ENCODE measurements at regions not wholly inside any gene's neighbourhood (a gene's known extent, or its start where the extent isn't known, plus 50 kb on each side); places are given as distances from the start of the nearest gene placed in this dataset.
"Not testable (repeated sequence)": the region's sequence is repeated elsewhere in the genome, so short reads cannot be mapped to it uniquely, and the experiment has no call there.

DNA sequence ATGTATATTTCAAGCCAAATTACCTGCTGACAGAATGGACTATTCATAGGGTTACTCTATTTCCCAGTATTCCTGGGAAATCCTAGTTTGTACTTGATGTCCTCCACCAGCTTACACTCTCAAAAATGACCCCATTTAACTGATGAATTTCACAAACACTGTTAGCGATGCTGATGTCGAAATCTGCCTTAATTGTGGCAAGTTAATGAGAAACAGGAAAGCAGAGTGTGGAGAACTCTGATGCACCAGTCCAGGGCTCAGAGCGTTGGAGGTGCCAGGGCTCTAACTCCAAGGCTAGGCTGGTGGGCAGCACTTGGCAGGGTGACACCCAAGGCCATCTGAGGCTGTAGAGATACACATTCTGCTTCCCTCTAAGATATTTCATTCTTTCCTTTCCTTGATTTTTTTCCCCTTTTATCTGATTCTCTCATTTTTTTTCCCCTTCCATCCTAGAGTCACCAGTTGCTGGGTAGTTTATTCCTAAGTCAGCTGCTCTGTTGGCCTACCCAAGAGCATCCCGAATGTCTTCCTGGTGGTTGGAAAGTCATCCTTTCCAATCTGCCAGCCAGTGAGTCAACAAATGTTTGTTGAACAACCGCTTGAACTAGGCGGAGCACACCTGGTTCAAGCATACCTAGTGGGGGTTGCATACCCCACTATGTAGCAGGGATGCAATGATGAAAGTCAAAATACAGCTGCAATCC, 525.0 kb upstream of the NRP1 start:
- DNase-seq (ENCODE audit: low read depth), result no peak
- TF ChIP-seq, protein P1, sequence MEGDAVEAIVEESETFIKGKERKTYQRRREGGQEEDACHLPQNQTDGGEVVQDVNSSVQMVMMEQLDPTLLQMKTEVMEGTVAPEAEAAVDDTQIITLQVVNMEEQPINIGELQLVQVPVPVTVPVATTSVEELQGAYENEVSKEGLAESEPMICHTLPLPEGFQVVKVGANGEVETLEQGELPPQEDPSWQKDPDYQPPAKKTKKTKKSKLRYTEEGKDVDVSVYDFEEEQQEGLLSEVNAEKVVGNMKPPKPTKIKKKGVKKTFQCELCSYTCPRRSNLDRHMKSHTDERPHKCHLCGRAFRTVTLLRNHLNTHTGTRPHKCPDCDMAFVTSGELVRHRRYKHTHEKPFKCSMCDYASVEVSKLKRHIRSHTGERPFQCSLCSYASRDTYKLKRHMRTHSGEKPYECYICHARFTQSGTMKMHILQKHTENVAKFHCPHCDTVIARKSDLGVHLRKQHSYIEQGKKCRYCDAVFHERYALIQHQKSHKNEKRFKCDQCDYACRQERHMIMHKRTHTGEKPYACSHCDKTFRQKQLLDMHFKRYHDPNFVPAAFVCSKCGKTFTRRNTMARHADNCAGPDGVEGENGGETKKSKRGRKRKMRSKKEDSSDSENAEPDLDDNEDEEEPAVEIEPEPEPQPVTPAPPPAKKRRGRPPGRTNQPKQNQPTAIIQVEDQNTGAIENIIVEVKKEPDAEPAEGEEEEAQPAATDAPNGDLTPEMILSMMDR (conservative IDR thresholded peaks at IDR 0.05; ENCODE audit: low read depth, low read length), result no peak
- no peak overlapping the region for H3K4me3 ChIP-seq (ENCODE audit: low read depth, low read length)

DNA sequence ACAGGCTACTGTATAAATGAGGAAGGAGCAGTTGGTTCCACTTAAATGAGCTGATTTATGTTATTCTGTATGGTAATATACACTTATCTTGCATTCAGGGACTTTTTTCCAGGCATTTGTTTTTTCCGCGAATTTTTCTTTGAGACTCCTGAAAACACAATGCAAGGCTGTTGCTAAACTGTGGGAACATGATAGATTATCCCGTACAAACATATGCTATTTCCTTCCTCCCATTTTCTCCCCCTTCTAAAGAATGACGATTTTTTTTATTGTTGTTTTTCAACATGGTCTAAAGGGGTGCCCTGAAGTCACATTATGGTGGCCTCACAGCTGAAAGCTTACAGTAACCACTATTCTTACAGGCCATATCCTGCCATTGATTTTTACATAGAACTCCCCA, 523.9 kb upstream of the NRP1 start:
- DNase-seq (ENCODE audit: low read depth), result no peak
- H3K4me3 ChIP-seq (ENCODE audit: low read depth, low read length), result no peak overlapping the region
- TF ChIP-seq, protein P1 (conservative IDR thresholded peaks at IDR 0.05; ENCODE audit: low read depth, low read length), result no peak

DNA sequence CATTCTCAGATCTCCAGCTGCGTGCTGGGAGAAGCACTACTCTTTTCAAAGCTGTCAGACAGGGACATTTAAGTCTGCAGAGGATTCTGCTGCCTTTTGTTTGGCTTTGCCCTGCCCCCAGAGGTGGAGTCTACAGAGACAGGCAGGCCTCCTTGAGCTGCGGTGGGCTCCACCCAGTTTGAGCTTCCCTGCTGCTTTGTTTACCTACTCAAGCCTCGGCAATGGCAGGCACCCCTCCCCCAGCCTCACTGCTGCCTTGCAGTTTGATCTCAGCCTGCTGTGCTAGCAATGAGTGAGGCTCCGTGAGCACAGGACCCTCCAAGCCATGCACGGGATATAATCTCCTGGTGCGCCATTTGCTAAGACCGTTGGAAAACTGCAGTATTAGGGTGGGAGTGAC, 518.8 kb upstream of the NRP1 start:
- not testable (repeated sequence) for DNase-seq (ENCODE audit: low read depth); H3K4me3 ChIP-seq (ENCODE audit: low read depth, low read length)

DNA sequence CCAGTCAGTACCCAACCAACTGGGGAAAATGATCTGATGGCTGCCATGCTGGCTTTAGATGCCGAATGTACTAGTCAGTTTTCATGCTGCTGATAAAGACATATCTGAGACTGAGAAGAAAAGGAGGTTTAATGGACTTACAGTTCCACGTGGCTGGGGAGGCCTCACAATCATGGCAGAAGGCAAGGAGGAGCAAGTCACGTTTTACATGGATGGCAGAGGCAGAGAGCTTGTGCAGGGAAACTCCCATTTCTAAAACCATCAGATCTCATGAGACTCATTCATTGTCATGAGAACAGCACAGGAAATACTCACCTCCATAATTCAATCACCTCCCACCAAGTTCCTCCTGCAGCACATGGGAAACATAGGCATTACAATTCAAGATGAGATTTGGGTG, 508.9 kb upstream of the NRP1 start:
- DNase-seq (ENCODE audit: low read depth), result no peak
- H3K4me3 ChIP-seq (ENCODE audit: low read depth, low read length), result no peak overlapping the region
- TF ChIP-seq, protein P1 (conservative IDR thresholded peaks at IDR 0.05; ENCODE audit: low read depth, low read length), result no peak

DNA sequence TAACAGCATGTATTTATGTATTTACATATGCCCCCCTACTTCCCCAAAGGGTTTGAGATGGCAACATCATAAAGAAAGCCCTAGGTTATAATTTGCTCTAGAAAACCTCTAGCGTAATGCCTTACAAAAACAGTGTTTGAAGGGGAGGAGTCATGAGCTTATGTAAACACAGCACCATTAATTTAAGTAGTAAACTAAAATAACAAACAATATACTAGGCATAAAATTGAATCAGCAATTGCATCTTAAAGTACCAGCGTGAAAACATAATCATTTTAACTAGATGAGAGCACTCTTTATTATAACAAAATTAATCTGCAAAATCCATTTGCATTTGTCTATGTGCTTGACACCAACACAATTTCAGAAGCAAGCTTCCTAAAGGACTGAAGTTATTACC, 507.2 kb upstream of the NRP1 start:
- no peak overlapping the region for H3K4me3 ChIP-seq (ENCODE audit: low read depth, low read length)
- TF ChIP-seq, protein P1 (conservative IDR thresholded peaks at IDR 0.05; ENCODE audit: low read depth, low read length), result no peak
- no peak for DNase-seq (ENCODE audit: low read depth)

DNA sequence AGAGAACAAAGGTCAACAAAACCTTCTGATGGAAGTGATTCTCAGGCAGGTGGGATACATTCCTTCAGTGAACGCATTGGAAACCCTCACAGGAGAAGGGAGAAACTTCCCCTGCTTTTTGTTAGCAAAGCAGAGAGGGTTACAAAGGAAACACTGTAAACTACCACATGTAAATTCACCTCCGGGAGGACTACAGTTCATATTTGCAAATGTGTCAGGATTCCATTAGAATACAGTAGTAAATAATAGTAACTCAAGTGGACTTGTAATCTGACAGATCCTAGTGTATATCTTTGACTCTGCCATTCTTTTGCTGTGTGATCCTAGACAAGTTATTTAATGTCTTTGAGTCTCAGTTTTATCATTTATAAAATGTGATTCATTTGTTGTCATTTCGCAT, 504.3 kb upstream of the NRP1 start:
- TF ChIP-seq, protein P1 (conservative IDR thresholded peaks at IDR 0.05; ENCODE audit: low read depth, low read length), result no peak
- no peak overlapping the region for H3K4me3 ChIP-seq (ENCODE audit: low read depth, low read length)
- DNase-seq (ENCODE audit: low read depth), result no peak

DNA sequence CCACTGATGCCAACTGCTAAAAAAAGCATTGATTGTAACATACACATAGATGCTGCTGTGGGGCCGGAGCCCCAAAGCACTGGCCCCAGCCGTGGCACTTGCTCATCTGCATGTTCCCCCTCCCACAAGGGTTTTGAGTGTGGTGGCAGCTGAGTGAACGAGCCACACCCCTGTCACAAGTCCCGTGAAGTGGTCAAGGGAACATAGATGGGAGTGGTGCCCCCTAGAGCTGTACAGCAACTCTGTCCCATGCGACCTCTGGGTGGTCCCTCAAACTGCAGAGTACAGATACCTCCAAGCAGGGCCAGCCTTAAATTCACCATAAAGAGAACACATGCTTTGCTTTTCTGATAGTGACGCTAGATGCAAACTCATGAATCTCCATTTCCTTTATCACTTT, 503.3 kb upstream of the NRP1 start:
- DNase-seq (ENCODE audit: low read depth), result no peak
- TF ChIP-seq, protein P1 (conservative IDR thresholded peaks at IDR 0.05; ENCODE audit: low read depth, low read length), result no peak

More for the DNA sequence above, 503.3 kb upstream of the NRP1 start:
- H3K4me3 ChIP-seq (ENCODE audit: low read depth, low read length), result no peak overlapping the region
